Chondrocyte (in vitro differentiated cells): ENCODE measurements at regions not wholly inside any gene's neighbourhood (a gene's known extent, or its start where the extent isn't known, plus 50 kb on each side); places are given as distances from the start of the nearest gene placed in this dataset.

ENCODE experiments used
- DNase-seq: peaks from one replicate; pipeline ENCODE4 v3.0.0; 2021; ENCODE audit warnings: mixed read lengths, low spot score
- H3K27ac Mint-ChIP-seq: one replicate; pipeline ENCODE4 v1.8.0; 2021; ENCODE audit warnings: mild to moderate bottlenecking, moderate library complexity, mixed read lengths; ENCODE audit not compliant: unreplicated experiment
- H3K27me3 Mint-ChIP-seq: 2 replicates; pipeline ENCODE4 v1.8.0; 2021; ENCODE audit warnings: low read depth, mixed read lengths
- H3K36me3 Mint-ChIP-seq: 2 replicates; pipeline ENCODE4 v1.8.0; 2021; ENCODE audit warnings: low read depth, mixed read lengths
- H3K4me1 Mint-ChIP-seq: 2 replicates; pipeline ENCODE4 v1.8.0; 2021; ENCODE audit warnings: low read depth, mild to moderate bottlenecking, mixed read lengths
- H3K4me3 Mint-ChIP-seq: one replicate; pipeline ENCODE4 v1.8.0; 2021; ENCODE audit warnings: mild to moderate bottlenecking, moderate library complexity, mixed read lengths; ENCODE audit not compliant: unreplicated experiment
- H3K9me3 Mint-ChIP-seq: 2 replicates; pipeline ENCODE4 v1.8.0; 2021; ENCODE audit warnings: low read depth, mixed read lengths
- TF ChIP-seq, protein P1 (sequence below): fragments of 200-600 bp; sonication (generic); IDR thresholded peaks from 2 replicates; pipeline ENCODE4 v1.5.0; 2021; ENCODE audit warnings: antibody characterized with exemption, mild to moderate bottlenecking, moderate library complexity

DNA sequence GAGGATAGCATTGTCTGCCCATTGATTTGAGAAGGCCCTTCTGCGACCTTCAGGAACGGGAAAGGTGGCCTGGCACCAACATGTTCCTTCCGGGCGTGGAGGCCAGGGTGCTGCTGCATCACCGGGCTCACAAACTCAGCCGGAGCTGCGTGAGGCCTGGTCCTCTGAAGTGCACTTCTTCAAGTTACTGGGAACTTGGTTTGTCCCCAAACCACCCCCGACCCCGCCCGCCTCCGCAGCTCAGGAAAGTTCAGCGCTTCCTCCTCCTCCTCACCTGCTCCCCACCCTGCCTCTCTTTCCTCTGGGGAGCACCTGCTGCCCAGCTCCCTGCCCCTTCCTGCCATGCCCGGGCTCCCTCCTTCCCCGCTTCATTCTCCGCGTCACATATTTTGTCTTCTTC, 116.0 kb upstream of the LRPAP1 start:
- TF ChIP-seq, protein P1, sequence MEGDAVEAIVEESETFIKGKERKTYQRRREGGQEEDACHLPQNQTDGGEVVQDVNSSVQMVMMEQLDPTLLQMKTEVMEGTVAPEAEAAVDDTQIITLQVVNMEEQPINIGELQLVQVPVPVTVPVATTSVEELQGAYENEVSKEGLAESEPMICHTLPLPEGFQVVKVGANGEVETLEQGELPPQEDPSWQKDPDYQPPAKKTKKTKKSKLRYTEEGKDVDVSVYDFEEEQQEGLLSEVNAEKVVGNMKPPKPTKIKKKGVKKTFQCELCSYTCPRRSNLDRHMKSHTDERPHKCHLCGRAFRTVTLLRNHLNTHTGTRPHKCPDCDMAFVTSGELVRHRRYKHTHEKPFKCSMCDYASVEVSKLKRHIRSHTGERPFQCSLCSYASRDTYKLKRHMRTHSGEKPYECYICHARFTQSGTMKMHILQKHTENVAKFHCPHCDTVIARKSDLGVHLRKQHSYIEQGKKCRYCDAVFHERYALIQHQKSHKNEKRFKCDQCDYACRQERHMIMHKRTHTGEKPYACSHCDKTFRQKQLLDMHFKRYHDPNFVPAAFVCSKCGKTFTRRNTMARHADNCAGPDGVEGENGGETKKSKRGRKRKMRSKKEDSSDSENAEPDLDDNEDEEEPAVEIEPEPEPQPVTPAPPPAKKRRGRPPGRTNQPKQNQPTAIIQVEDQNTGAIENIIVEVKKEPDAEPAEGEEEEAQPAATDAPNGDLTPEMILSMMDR = no peak
- no peak for DNase-seq
- Mint-ChIP-seq H3K4me1 (peaks cover 12% of the 10 kb centered on the region), H3K9me3 (no peaks in the 10 kb centered on the region), H3K36me3 (no peaks in the 10 kb centered on the region), H3K4me3 (no peak overlapping the region), H3K27ac (no peak overlapping the region), H3K27me3 (peaks cover 35% of the 10 kb centered on the region)

DNA sequence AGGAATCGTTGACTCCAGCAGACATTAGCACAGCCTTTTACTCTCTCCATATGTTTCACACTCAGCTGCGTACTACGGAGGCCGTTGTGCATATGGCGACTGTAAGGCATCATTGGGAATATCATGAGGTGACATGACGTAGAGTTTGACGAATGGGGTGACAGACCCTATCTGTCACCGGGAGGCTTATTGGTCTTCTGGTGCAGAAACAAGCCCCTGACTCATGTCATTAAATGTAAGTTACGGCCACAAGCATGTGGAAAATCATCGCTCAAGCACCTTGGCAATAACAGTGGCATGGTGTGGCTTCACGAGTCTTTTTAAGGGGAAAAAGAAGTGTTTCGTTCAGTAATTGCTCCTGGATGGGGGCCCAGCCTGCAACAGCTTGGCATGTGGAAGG, 115.2 kb upstream of the LRPAP1 start:
- H3K4me3 Mint-ChIP-seq = no peak overlapping the region
- peaks cover 32% of the 10 kb centered on the region for H3K27me3 Mint-ChIP-seq
- H3K27ac Mint-ChIP-seq = no peak overlapping the region
- no peaks in the 10 kb centered on the region for H3K9me3 Mint-ChIP-seq
- H3K36me3 Mint-ChIP-seq = no peaks in the 10 kb centered on the region
- TF ChIP-seq, protein P1 = no peak
- no peak for DNase-seq
- H3K4me1 Mint-ChIP-seq = peaks cover 12% of the 10 kb centered on the region

DNA sequence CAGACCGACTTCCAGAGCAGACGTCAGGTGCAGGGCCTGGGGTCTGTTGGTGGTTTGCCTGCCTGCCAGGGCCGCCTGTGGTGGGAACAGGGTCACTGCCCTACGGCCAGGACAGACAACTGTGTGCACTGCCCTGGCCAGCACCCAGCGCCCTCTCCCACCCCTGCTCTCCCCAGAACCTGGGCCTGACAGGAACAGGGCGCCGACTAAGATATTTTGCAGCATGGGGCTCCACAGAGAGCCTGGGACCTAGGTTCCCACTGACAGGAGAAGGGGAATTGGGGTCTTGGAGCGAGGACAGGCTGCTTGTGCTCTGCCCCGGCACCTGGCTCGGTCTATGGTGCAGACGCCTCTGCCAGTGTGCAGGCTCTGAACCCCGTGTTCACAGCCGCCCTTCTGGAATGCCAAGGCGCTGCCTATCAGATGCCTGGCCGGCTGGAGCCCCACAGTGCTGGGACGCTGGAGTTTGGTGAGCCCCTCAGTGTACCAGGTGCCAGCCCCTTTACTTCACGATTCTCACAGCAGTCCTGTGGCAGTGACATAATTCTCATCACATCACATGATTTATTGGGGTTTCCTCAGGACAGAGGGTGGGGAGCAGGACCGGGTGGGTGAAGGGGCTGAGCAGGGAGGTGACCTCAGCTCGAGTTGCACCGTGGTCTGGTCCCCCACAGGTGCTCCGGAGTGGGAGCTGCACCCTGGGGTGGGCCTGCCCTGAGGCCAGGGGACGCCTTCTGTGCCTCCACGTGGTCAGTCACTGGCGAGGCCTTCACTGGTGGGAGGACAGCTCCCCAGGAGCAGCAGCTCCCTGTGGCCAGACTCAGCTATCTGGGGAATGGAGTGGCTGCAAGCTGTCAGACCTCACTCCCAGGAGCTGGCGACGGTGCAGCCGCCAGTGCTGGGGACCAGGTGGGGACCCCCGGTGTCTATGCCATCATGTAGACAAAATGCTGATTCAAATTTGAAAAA, 113.8 kb upstream of the LRPAP1 start:
- Mint-ChIP-seq H3K9me3 (no peaks in the 10 kb centered on the region), H3K4me1 (peaks cover 12% of the 10 kb centered on the region), H3K27me3 (peaks cover 25% of the 10 kb centered on the region), H3K4me3 (no peak overlapping the region), H3K27ac (peak overlapping the region; percentile 13), H3K36me3 (no peaks in the 10 kb centered on the region)
- no peak for DNase-seq
- TF ChIP-seq, protein P1 = no peak

DNA sequence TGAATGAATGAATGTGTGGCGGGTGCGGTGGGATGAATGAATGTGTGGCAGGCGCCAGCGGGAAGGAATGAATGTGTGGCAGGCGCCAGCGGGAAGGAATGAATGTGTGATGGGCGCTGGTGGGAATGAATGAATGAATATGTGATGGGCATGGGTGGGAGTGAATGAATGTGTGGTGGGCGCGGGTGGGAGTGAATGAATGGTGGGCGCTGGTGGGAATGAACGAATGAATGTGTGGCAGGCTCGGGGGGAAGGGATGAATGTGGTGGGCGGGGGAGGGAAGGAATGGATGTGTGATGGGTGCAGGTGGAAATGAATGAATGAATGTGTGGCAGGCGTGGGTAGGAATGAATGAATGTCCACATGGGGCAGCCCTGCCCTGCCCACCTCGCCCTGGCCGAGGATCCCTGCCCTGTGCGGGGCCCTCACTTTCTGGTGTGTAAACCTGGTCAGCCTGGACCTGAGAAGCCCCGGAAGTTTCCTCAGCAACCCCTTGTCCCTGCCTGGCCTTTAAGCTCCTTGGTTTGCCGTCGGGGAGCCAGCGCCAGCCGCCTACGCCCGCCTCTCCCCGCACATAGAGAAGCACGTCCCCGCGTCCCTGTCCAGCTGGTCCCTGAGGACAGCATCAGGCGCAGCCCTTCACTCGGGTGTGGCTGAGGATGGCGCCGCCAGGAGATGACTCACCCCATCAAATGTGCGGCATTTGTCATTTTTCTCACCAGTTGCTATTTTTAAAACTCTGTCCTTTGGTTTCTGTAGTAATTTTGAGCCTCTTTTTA, 112.8 kb upstream of the LRPAP1 start:
- DNase-seq = no peak
- H3K4me1 Mint-ChIP-seq = peaks cover 21% of the 10 kb centered on the region
- no peaks in the 10 kb centered on the region for H3K9me3 Mint-ChIP-seq
- TF ChIP-seq, protein P1 = no peak
- no peak overlapping the region for H3K4me3 Mint-ChIP-seq
- H3K27me3 Mint-ChIP-seq = peaks cover 18% of the 10 kb centered on the region
- peak overlapping the region; percentile 78 for H3K27ac Mint-ChIP-seq
- no peaks in the 10 kb centered on the region for H3K36me3 Mint-ChIP-seq
